HG03135 (cell line): ENCODE measurements at regions not wholly inside any gene's neighbourhood (a gene's known extent, or its start where the extent isn't known, plus 50 kb on each side); places are given as distances from the start of the nearest gene placed in this dataset.

Experiments used
- ATAC-seq: cut with Tn5 transposase; IDR thresholded peaks from one replicate; pipeline ENCODE4 v1.9.1; 2021; ENCODE audit warnings: mild to moderate bottlenecking, moderate library complexity; ENCODE audit not compliant: unreplicated experiment

GRCh38 chr5:51271261-51271660 is 112.0 kb upstream of the ISL1 start:
- ATAC-seq = no peak

GRCh38 chr5:51273021-51273420 is 110.2 kb upstream of the ISL1 start:
- no peak for ATAC-seq

- no peak for ATAC-seq
Observed at GRCh38 chr5:51273871-51274270, 109.4 kb upstream of the ISL1 start.

GRCh38 chr5:51275428-51275827 is 107.8 kb upstream of the ISL1 start:
- no peak for ATAC-seq

GRCh38 chr5:51276250-51276649 is 107.0 kb upstream of the ISL1 start:
- no peak for ATAC-seq

- ATAC-seq = no peak
Observed at GRCh38 chr5:51278539-51278938, 104.7 kb upstream of the ISL1 start.

GRCh38 chr5:51279983-51280706 is 103.1 kb upstream of the ISL1 start:
- ATAC-seq = no peak

- no peak for ATAC-seq
Observed at GRCh38 chr5:51286046-51286445, 97.2 kb upstream of the ISL1 start.

GRCh38 chr5:51302343-51302742 is 80.9 kb upstream of the ISL1 start:
- ATAC-seq = no peak

- no peak for ATAC-seq
Observed at GRCh38 chr5:51326844-51327243, 56.4 kb upstream of the ISL1 start.
